Caco-2 (cell line): ENCODE measurements at regions not wholly inside any gene's neighbourhood (a gene's known extent, or its start where the extent isn't known, plus 50 kb on each side); places are given as distances from the start of the nearest gene placed in this dataset.

ENCODE experiments used
- BruUV-seq: library from RNA; stranded (reverse); fragments of 400-500 nt; replicated peaks from 2 replicates; lab custom pipeline; 2021; lab: Mats Ljungman, UMichigan
- CTCF ChIA-PET: fragments of 300-600 bp; sonication (Branson Sonifier 250); formaldehyde crosslinking; loops from one replicate; lab custom pipeline; 2022; ENCODE audit warnings: antibody characterized with exemption; lab: Charles Lee
- POLR2A ChIA-PET: fragments of 300-600 bp; sonication (Branson Sonifier 250); formaldehyde crosslinking; loops from one replicate; lab custom pipeline; 2022; ENCODE audit warnings: antibody characterized with exemption; lab: Charles Lee
- DNase-seq, 2 experiments: peaks; one replicate each; pipeline versions ENCODE4 v3.0.0 to v3.0.0-alpha.2; 2020 to 2022
- H3K27me3 ChIP-seq: replicated peaks from 2 replicates; pipeline ENCODE4 v1.6.0; 2011; ENCODE audit warnings: low read length; ENCODE audit not compliant: control insufficient read depth, insufficient read depth
- H3K36me3 ChIP-seq: 2 replicates; pipeline ENCODE4 v1.5.1; 2011; ENCODE audit warnings: low read length; ENCODE audit not compliant: control insufficient read depth, insufficient read depth
- H3K4me1 ChIP-seq: fragments of 250-450 bp; sonication (Bioruptor Pico); 2 replicates; pipeline ENCODE4 v1.5.1; 2020; ENCODE audit warnings: mild to moderate bottlenecking
- H3K4me3 ChIP-seq: 2 replicates; pipeline ENCODE4 v1.5.1; 2011; ENCODE audit warnings: low read depth, mild to moderate bottlenecking, control low read depth, low read length
- H3K9me3 ChIP-seq: fragments of 250-450 bp; sonication (Bioruptor Pico); 2 replicates; pipeline ENCODE4 v1.5.1; 2020; ENCODE audit warnings: mild to moderate bottlenecking, moderate library complexity
- H3K27ac Mint-ChIP-seq: one replicate; pipeline ENCODE4 v1.8.0; 2022; ENCODE audit warnings: mixed read lengths; ENCODE audit not compliant: unreplicated experiment
- H3K27me3 Mint-ChIP-seq: one replicate; pipeline ENCODE4 v1.8.0; 2022; ENCODE audit warnings: mixed read lengths; ENCODE audit not compliant: insufficient read depth, unreplicated experiment
- H3K36me3 Mint-ChIP-seq: one replicate; pipeline ENCODE4 v1.8.0; 2022; ENCODE audit warnings: mild to moderate bottlenecking, mixed read lengths; ENCODE audit not compliant: insufficient read depth, unreplicated experiment
- H3K4me1 Mint-ChIP-seq: one replicate; pipeline ENCODE4 v1.8.0; 2022; ENCODE audit warnings: low read depth, mixed read lengths; ENCODE audit not compliant: unreplicated experiment
- H3K4me3 Mint-ChIP-seq: one replicate; pipeline ENCODE4 v1.8.0; 2022; ENCODE audit warnings: mild to moderate bottlenecking, moderate library complexity, mixed read lengths; ENCODE audit not compliant: unreplicated experiment
- H3K9me3 Mint-ChIP-seq: one replicate; pipeline ENCODE4 v1.8.0; 2022; ENCODE audit warnings: mixed read lengths; ENCODE audit not compliant: unreplicated experiment
- CTCF ChIP-seq, 2 experiments: fragments of 200-600 bp in 1 of 2; IDR thresholded peaks; 1 replicate in 1 of 2; 2 replicates in 1 of 2; pipeline versions ENCODE4 v1.5.1 to v1.8.0; 2011 to 2022; ENCODE audit warnings: antibody characterized with exemption in 1 of 2, control low read depth in 1 of 2, inconsistent platforms in 1 of 2, low read depth in 1 of 2, low read length in 1 of 2, mild to moderate bottlenecking in 1 of 2, moderate library complexity in 1 of 2; ENCODE audit not compliant: insufficient read depth in 1 of 2, severe bottlenecking in 1 of 2, unreplicated experiment in 1 of 2
- intact Hi-C: fragments of 100-400 bp; cut with micrococcal nuclease; formaldehyde crosslinking; loops from one replicate; pipeline ENCODE4 v1.10.0; 2022; ENCODE audit not compliant: unreplicated experiment

GRCh38 chr6:105780146-105780860, 305.8 kb upstream of the PRDM1 start:
- Histone ChIP-seq H3K9me3 (no peaks in the 10 kb centered on the region; the same call in 1 of the 2 replicates), H3K4me3 (no peak overlapping the region), H3K36me3 (no peaks in the 10 kb centered on the region), H3K27me3 (no peaks in the 10 kb centered on the region), H3K4me1 (no peaks in the 10 kb centered on the region)
- TF ChIP-seq CTCF (IDR thresholded peaks at IDR 0.05; ENCODE audit: insufficient read depth in 1 of 2, low read depth in 1 of 2, low read length in 1 of 2, severe bottlenecking in 1 of 2, unreplicated experiment in 1 of 2): no peak
- H3K4me1 Mint-ChIP-seq: no peaks in the 10 kb centered on the region
- DNase-seq: no peak
- intact Hi-C loops: no loop called here
- POLR2A ChIA-PET: no interaction called here
- CTCF ChIA-PET: no interaction called here
- BruUV-seq: no TSS peak
- H3K27me3 Mint-ChIP-seq: no peaks in the 10 kb centered on the region
- no peaks in the 10 kb centered on the region for H3K36me3 Mint-ChIP-seq
- H3K27ac Mint-ChIP-seq: no peak overlapping the region
- H3K9me3 Mint-ChIP-seq: no peaks in the 10 kb centered on the region
- H3K4me3 Mint-ChIP-seq: no peak overlapping the region

- Mint-ChIP-seq H3K4me1 (no peaks in the 10 kb centered on the region), H3K4me3 (no peak overlapping the region), H3K9me3 (no peaks in the 10 kb centered on the region), H3K36me3 (no peaks in the 10 kb centered on the region), H3K27me3 (no peaks in the 10 kb centered on the region), H3K27ac (no peak overlapping the region)
- no peak for DNase-seq
- BruUV-seq: no TSS peak
- H3K36me3 ChIP-seq: no peaks in the 10 kb centered on the region
- CTCF ChIA-PET: no interaction called here
- H3K27me3 ChIP-seq: no peaks in the 10 kb centered on the region
- intact Hi-C loops: no loop called here
- TF ChIP-seq CTCF (IDR thresholded peaks at IDR 0.05; ENCODE audit: insufficient read depth in 1 of 2, low read depth in 1 of 2, low read length in 1 of 2, severe bottlenecking in 1 of 2, unreplicated experiment in 1 of 2): no peak
- H3K4me1 ChIP-seq: no peaks in the 10 kb centered on the region
- H3K9me3 ChIP-seq: peaks cover 5% of the 10 kb centered on the region
- no peak overlapping the region for H3K4me3 ChIP-seq
- POLR2A ChIA-PET: no interaction called here
Observed at GRCh38 chr6:105779110-105779509, 307.0 kb upstream of the PRDM1 start.

- Histone ChIP-seq H3K4me3 (no peak overlapping the region), H3K4me1 (no peaks in the 10 kb centered on the region), H3K27me3 (no peaks in the 10 kb centered on the region), H3K36me3 (no peaks in the 10 kb centered on the region), H3K9me3 (peaks cover 5% of the 10 kb centered on the region)
- Mint-ChIP-seq H3K4me3 (no peak overlapping the region), H3K27me3 (no peaks in the 10 kb centered on the region), H3K9me3 (no peaks in the 10 kb centered on the region), H3K27ac (no peak overlapping the region), H3K36me3 (no peaks in the 10 kb centered on the region), H3K4me1 (no peaks in the 10 kb centered on the region)
- intact Hi-C loops: no loop called here
- no peak for DNase-seq
- BruUV-seq: no TSS peak
- POLR2A ChIA-PET: no interaction called here
- CTCF ChIA-PET: no interaction called here
- no peak for TF ChIP-seq CTCF (IDR thresholded peaks at IDR 0.05; ENCODE audit: insufficient read depth in 1 of 2, low read depth in 1 of 2, low read length in 1 of 2, severe bottlenecking in 1 of 2, unreplicated experiment in 1 of 2)
Observed at GRCh38 chr6:105775095-105775494, 311.0 kb upstream of the PRDM1 start.
